Heart left ventricle (tissue), 16 donors: ENCODE measurements at regions not wholly inside any gene's neighbourhood (a gene's known extent, or its start where the extent isn't known, plus 50 kb on each side); places are given as distances from the start of the nearest gene placed in this dataset.
A peak's percentile ranks its signal among the peaks of the same experiment; 100 is the strongest.

Experiments used
- ATAC-seq, 4 donors: fragments of 200-7000 bp; cut with Tn5 transposase; one replicate each; pipeline ENCODE4 v1.9.1; 2020 to 2022; ENCODE audit warnings: moderate library complexity in 4 of 4, mild to moderate bottlenecking in 3 of 4, moderate number of reproducible peaks in 1 of 4
- DNase-seq, 5 donors: peaks; one replicate each; pipeline ENCODE4 v3.0.0-alpha.2; 2020
- H3K27ac ChIP-seq, 12 donors: fragments of 200-600 bp; sonication (generic) in 4 of 12; one replicate each; pipeline versions ENCODE4 v1.5.0 to v1.8.0; 2016 to 2022; ENCODE audit warnings: mild to moderate bottlenecking in 2 of 12
- H3K27me3 ChIP-seq, 9 donors: fragments of 200-600 bp; sonication (generic) in 2 of 9; one replicate each; pipeline versions ENCODE4 v1.5.1 to v1.8.0; 2016 to 2022; ENCODE audit warnings: mild to moderate bottlenecking in 3 of 9
- H3K36me3 ChIP-seq, 9 donors: fragments of 200-600 bp; sonication (generic) in 2 of 9; one replicate each; pipeline versions ENCODE4 v1.5.0 to v1.8.0; 2018 to 2022; ENCODE audit warnings: mild to moderate bottlenecking in 2 of 9
- H3K4me1 ChIP-seq, 12 donors: fragments of 200-600 bp; sonication (generic) in 4 of 12; one replicate each; pipeline versions ENCODE4 v1.5.0 to v1.8.0; 2016 to 2022; ENCODE audit warnings: mild to moderate bottlenecking in 3 of 12
- H3K4me3 ChIP-seq, 12 donors: fragments of 200-600 bp; sonication (generic) in 4 of 12; one replicate each; pipeline versions ENCODE4 v1.5.0 to v1.8.0; 2017 to 2022; ENCODE audit warnings: mild to moderate bottlenecking in 9 of 12, moderate library complexity in 4 of 12
- H3K9me3 ChIP-seq, 12 donors: fragments of 200-600 bp; sonication (generic) in 4 of 12; one replicate each; pipeline versions ENCODE4 v1.5.0 to v1.8.0; 2016 to 2022; ENCODE audit warnings: mild to moderate bottlenecking in 1 of 12
- CTCF ChIP-seq, 12 donors: fragments of 200-600 bp; sonication (generic) in 4 of 12; IDR thresholded peaks; one replicate each; pipeline versions ENCODE4 v1.5.0 to v1.8.0; 2018 to 2022; ENCODE audit warnings: antibody characterized with exemption in 12 of 12, mild to moderate bottlenecking in 5 of 12
- POLR2A ChIP-seq, 2 donors: fragments of 450-650 bp; IDR thresholded peaks; one replicate each; pipeline ENCODE4 v1.6.1; 2017; ENCODE audit warnings: antibody characterized with exemption in 2 of 2, mild to moderate bottlenecking in 2 of 2, moderate library complexity in 2 of 2
- WGBS, 4 donors: extraction: QIAGEN DNeasy Blood & Tissue Kit in 2 of 4; methylation state at CpG; one replicate each; pipeline versions ENCODE4 v1.1.5 to v1.1.7; 2013 to 2018; 5-methylcytosine and 5-hydroxymethylcytosine counted together
- intact Hi-C, 10 donors: fragments of 100-400 bp; cut with DNase I; formaldehyde crosslinking; loops; one replicate each; pipeline versions ENCODE4 v1.11.1 to v1.14.2; 2022
- donor health status: ischemic (EF 13 %, LVEDD 7.1; RV severe dilation, severe dysfunction).
- donor health status: healthy with polysubstance abuse.
- donor health status: DM: no; HTN: yes; CAD: no.
- donor health status: DM: no; HTN: no; CAD: no.
- donor health status: ischemic (EF 25% LVEDD 6.9; RV normal size, moderate dysfunction).
- donor health status: ischemic (EF 25% LVEDD 5.7; RV mildly dilated, moderate dysfunction).
- donor health status: healthy.
- donor health status: DM: yes; HTN: yes; CAD: no.
- donor health status: ischemic (EF 35%, LVEDD 5.7; RV mildly dilated, moderate dysfunction).
- donor health status: nonischemic (EF 11% LVEDD 7.7; RV severe dilation, severe dysfunction).
- donor health status: DM: yes; HTN: yes; CAD: no.
- donor health status: PGD.
- donor health status: ischemic (EF 29% LVEDD 5.4; RV normal size, mild dysfunction).
- donor health status: nonischemic (EF 23%, LVEDD 6.1; RV moderate dilation, normal function).

- H3K27me3 ChIP-seq: no peaks in the 10 kb centered on the region
- no peak for TF ChIP-seq POLR2A (IDR thresholded peaks at IDR 0.05)
- TF ChIP-seq CTCF (IDR thresholded peaks at IDR 0.05): no peak
- DNase-seq (no peak), ATAC-seq (peak in 3 of 4 donors; percentile 56 to 93 (median 61))
- no peak overlapping the region for H3K4me3 ChIP-seq
- no peak overlapping the region for H3K27ac ChIP-seq
- peaks cover 0 to 4% (median 0%) of the 10 kb centered on the region in 12 donors for H3K4me1 ChIP-seq
- intact Hi-C loops: no loop called here
- H3K36me3 ChIP-seq: no peaks in the 10 kb centered on the region
- WGBS, 4 donors: 36 to 55% (median 43%) methylated on average over 3 of the region's 3 CpGs
- no peaks in the 10 kb centered on the region for H3K9me3 ChIP-seq
Measured at GRCh38 chr2:106956879-106957278, 70.9 kb upstream of the ST6GAL2 start.

- DNase-seq: no peak
- TF ChIP-seq CTCF (IDR thresholded peaks at IDR 0.05) (no peak), POLR2A (IDR thresholded peaks at IDR 0.05) (no peak)
- ATAC-seq: no peak
- H3K27ac ChIP-seq: no peak overlapping the region
- H3K4me3 ChIP-seq: no peak overlapping the region
- H3K36me3 ChIP-seq: no peaks in the 10 kb centered on the region
- intact Hi-C loops: no loop called here
- H3K27me3 ChIP-seq: peaks cover 0 to 3% (median 0%) of the 10 kb centered on the region in 9 donors
- peaks cover 0 to 4% (median 0%) of the 10 kb centered on the region in 12 donors for H3K4me1 ChIP-seq
- H3K9me3 ChIP-seq: no peaks in the 10 kb centered on the region
- WGBS, 4 donors: 19 to 42% (median 29%) methylated on average over 1 of the region's 1 CpG
Measured at GRCh38 chr2:106959975-106960682, 74.2 kb upstream of the ST6GAL2 start.

- no peak overlapping the region for H3K27ac ChIP-seq
- H3K36me3 ChIP-seq: no peaks in the 10 kb centered on the region
- H3K4me3 ChIP-seq: no peak overlapping the region
- H3K27me3 ChIP-seq: peaks cover 0 to 3% (median 0%) of the 10 kb centered on the region in 9 donors
- DNase-seq (no peak), ATAC-seq (no peak)
- WGBS, 4 donors: 14 to 36% (median 27%) methylated on average over 5 of the region's 5 CpGs
- intact Hi-C loops: no loop called here
- H3K4me1 ChIP-seq: peaks cover 0 to 4% (median 0%) of the 10 kb centered on the region in 12 donors
- no peak for TF ChIP-seq CTCF (IDR thresholded peaks at IDR 0.05)
- no peak for TF ChIP-seq POLR2A (IDR thresholded peaks at IDR 0.05)
- no peaks in the 10 kb centered on the region for H3K9me3 ChIP-seq
Measured at GRCh38 chr2:106960683-106961161, 74.8 kb upstream of the ST6GAL2 start.

GRCh38 chr2:106961328-106961727 is 75.4 kb upstream of the ST6GAL2 start:
- ATAC-seq: no peak
- 30 to 43% (median 42%) methylated on average over 3 of the region's 3 CpGs for WGBS, 4 donors
- TF ChIP-seq POLR2A (IDR thresholded peaks at IDR 0.05) (no peak), CTCF (IDR thresholded peaks at IDR 0.05) (no peak)
- Histone ChIP-seq H3K4me3 (no peak overlapping the region), H3K9me3 (no peaks in the 10 kb centered on the region), H3K27me3 (peaks cover 0 to 3% (median 0%) of the 10 kb centered on the region in 9 donors), H3K4me1 (peaks cover 0 to 4% (median 0%) of the 10 kb centered on the region in 12 donors), H3K27ac (no peak overlapping the region), H3K36me3 (no peaks in the 10 kb centered on the region)
- no peak for DNase-seq
- intact Hi-C loops: no loop called here
